ENCODE measurements at regions not wholly inside any gene's neighbourhood (a gene's known extent, or its start where the extent isn't known, plus 50 kb on each side); places are given as distances from the start of the nearest gene placed in this dataset.

DNA sequence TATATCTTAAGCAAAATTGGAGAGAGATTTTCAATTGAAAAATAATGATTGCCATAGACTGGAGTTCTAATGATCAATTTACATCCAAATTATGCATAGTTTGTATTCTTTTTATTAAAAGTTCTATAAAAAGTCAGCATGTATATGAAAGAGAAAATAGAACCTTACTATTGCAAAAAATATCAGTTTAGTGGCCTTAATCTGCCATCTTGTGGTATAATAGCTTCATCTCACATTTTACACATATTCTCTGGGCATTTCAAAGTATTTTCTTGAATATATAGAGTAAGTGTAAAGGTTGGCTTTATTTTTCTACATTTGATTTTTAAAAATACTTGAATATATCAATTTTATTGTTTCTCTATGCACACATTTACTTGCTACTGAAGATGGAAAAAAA is 1858.6 kb upstream of the CDH9 start:
- Histone ChIP-seq H3K27me3 (ENCODE audit: low read depth) (no peaks in the 10 kb centered on the region), H3K27ac (replicated peaks) (no peak overlapping the region), H3K4me3 (no peak overlapping the region), H3K36me3 (no peaks in the 10 kb centered on the region), H3K4me1 (no peaks in the 10 kb centered on the region), H3K9me3 (replicated peaks) (peaks cover 23% of the 10 kb centered on the region)
- TF ChIP-seq, protein P1, sequence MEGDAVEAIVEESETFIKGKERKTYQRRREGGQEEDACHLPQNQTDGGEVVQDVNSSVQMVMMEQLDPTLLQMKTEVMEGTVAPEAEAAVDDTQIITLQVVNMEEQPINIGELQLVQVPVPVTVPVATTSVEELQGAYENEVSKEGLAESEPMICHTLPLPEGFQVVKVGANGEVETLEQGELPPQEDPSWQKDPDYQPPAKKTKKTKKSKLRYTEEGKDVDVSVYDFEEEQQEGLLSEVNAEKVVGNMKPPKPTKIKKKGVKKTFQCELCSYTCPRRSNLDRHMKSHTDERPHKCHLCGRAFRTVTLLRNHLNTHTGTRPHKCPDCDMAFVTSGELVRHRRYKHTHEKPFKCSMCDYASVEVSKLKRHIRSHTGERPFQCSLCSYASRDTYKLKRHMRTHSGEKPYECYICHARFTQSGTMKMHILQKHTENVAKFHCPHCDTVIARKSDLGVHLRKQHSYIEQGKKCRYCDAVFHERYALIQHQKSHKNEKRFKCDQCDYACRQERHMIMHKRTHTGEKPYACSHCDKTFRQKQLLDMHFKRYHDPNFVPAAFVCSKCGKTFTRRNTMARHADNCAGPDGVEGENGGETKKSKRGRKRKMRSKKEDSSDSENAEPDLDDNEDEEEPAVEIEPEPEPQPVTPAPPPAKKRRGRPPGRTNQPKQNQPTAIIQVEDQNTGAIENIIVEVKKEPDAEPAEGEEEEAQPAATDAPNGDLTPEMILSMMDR (IDR thresholded peaks at IDR 0.05; ENCODE audit: borderline replicate concordance) = no peak
- no peak for DNase-seq
- intact Hi-C loops (cut with micrococcal nuclease) = no loop called here

DNA sequence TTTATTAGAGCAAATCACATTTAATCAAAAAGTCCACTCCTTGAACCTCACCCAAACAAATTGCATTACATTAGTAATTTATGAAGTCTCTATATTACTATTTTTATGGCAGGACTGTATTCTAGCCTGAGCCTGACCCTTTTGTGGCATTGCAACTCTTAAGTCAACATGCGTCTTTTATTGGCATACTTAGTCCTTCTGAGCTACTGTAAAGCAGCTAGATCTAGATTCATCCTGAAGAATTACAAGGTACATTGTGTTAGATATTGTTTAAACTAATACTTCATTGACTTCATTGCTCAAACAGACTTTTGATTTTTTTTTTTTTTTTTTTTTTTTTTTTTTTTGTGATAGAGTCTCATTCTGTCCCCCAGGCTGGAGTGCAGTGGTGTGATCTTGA is 1842.5 kb upstream of the CDH9 start:
- TF ChIP-seq, protein P1 (IDR thresholded peaks at IDR 0.05; ENCODE audit: borderline replicate concordance) = no peak
- no peaks in the 10 kb centered on the region for H3K36me3 ChIP-seq
- intact Hi-C loops (cut with micrococcal nuclease) = no loop called here

DNA sequence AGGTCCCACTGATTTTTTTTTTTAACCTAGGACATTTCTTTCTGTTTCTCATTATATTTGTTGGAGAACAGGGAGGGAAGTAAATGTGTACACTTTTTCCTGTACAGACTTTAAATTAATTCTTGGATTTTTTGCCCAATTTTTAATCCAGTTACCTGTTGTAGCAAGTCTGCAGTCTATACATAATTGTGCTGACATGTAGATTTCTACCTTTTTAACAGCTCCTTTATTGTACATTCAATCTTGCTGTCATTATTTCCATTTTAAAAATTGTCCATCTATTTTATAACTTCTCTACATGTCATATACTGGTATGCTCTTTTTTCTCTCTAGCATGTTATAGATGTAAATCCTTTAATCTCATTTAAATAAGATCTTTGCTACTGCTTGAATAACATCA is 1838.7 kb upstream of the CDH9 start:
- Histone ChIP-seq H3K27ac (replicated peaks) (no peak overlapping the region), H3K36me3 (no peaks in the 10 kb centered on the region), H3K27me3 (ENCODE audit: low read depth) (no peaks in the 10 kb centered on the region), H3K4me1 (no peaks in the 10 kb centered on the region), H3K4me3 (no peak overlapping the region), H3K9me3 (replicated peaks) (peaks cover 28% of the 10 kb centered on the region)
- TF ChIP-seq, protein P1 (IDR thresholded peaks at IDR 0.05; ENCODE audit: borderline replicate concordance) = no peak
- DNase-seq = no peak
- intact Hi-C loops (cut with micrococcal nuclease) = no loop called here

More for the DNA sequence above, 1842.5 kb upstream of the CDH9 start:
- DNase-seq = no peak
- Histone ChIP-seq H3K4me3 (no peak overlapping the region), H3K27me3 (ENCODE audit: low read depth) (no peaks in the 10 kb centered on the region), H3K27ac (replicated peaks) (no peak overlapping the region), H3K4me1 (no peaks in the 10 kb centered on the region), H3K9me3 (replicated peaks) (peaks cover 38% of the 10 kb centered on the region)

DNA sequence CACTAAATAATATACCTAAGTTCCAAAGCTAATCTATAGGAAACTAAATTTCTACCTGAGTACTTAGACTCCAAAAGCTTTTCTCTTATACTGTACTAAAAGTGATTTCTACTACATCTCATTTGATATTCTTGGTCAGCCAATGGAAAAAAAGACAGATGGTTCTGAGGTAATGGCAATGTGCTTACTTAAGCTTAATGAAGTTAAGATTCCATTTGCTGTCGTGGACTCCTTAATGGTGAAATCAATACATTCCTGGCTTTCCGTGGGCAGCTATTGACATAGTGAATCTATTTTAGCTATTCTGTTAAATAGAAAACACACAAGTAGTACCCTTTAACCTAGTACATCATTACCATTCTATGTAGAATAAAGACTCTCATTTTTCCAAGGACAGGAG is 1825.6 kb upstream of the CDH9 start:
- H3K9me3 ChIP-seq (replicated peaks) = no peaks in the 10 kb centered on the region
- no peak for DNase-seq
- TF ChIP-seq, protein P1 (IDR thresholded peaks at IDR 0.05; ENCODE audit: borderline replicate concordance) = no peak
- no peak overlapping the region for H3K4me3 ChIP-seq
- no peaks in the 10 kb centered on the region for H3K4me1 ChIP-seq
- intact Hi-C loops (cut with micrococcal nuclease) = no loop called here
- H3K27ac ChIP-seq (replicated peaks) = no peak overlapping the region
- H3K36me3 ChIP-seq = no peaks in the 10 kb centered on the region
- H3K27me3 ChIP-seq (ENCODE audit: low read depth) = no peaks in the 10 kb centered on the region

DNA sequence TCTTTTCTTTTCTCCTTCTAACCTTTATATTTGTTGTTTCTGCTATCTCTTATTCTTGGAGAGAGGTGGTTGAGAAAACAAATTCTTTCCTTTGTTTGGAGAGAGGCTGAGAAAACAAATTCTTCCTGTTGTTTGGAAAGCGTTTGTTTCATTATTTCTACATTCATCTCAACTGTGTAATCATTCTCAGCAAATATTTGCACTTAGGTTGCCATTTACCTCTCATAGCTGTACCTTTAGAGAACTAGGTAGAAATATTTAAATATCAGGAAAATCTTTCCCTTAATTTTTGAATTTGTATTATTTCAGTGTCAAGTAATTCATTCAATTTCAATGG is 1824.4 kb upstream of the CDH9 start:
- Histone ChIP-seq H3K27ac (replicated peaks) (no peak overlapping the region), H3K27me3 (ENCODE audit: low read depth) (no peaks in the 10 kb centered on the region), H3K9me3 (replicated peaks) (no peaks in the 10 kb centered on the region), H3K4me1 (no peaks in the 10 kb centered on the region), H3K36me3 (no peaks in the 10 kb centered on the region), H3K4me3 (no peak overlapping the region)
- TF ChIP-seq, protein P1 (IDR thresholded peaks at IDR 0.05; ENCODE audit: borderline replicate concordance) = no peak
- intact Hi-C loops (cut with micrococcal nuclease) = no loop called here
- DNase-seq = no peak

All from left ventricle myocardium inferior (tissue), 1 donor.